ENCODE measurements at regions not wholly inside any gene's neighbourhood (a gene's known extent, or its start where the extent isn't known, plus 50 kb on each side); places are given as distances from the start of the nearest gene placed in this dataset.

DNA sequence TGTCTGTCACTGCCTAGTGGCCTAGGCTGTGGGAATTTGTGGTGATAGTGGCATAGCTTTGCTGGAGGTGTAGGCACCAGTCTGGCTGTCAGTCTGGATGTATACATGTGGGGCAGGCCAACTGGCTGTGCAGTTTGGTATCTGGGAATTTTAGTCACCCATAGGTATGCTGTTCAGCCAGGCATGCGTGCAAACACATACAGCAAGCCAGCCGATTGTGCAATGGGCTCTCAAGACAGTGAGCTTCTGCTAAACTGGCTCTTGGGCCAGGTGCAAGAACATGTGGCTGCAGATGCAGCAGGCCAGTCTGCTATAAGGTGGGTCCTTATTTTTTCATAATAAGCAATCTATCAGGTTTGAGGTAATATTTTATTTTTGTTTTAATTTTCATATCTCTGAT lies 87.1 kb upstream of the PLSCR5 start:
- Histone ChIP-seq H3F3A (ENCODE audit: insufficient read depth) (no peaks in the 10 kb centered on the region), H4K20me1 (ENCODE audit: insufficient read depth) (no peaks in the 10 kb centered on the region), H3K4me1 (ENCODE audit: insufficient read depth) (no peaks in the 10 kb centered on the region), H3K4me2 (ENCODE audit: unreplicated experiment) (no peak overlapping the region), H3K9me3 (ENCODE audit: low read depth) (no peaks in the 10 kb centered on the region), H3K9me2 (ENCODE audit: insufficient read depth) (no peaks in the 10 kb centered on the region), H3K27me3 (replicated peaks; ENCODE audit: insufficient read depth) (no peaks in the 10 kb centered on the region), H3K27ac (no peak overlapping the region), H3K79me2 (ENCODE audit: insufficient read depth) (no peaks in the 10 kb centered on the region), H3K4me3 (no peak overlapping the region), H3K36me3 (ENCODE audit: low read depth) (no peaks in the 10 kb centered on the region), H3K9ac (no peak overlapping the region), H2AFZ (no peak overlapping the region)
- DNase-seq, result no peak
- WGBS, 2 experiments (ENCODE audit: low coverage in 1 of 2, low lambda C conversion rate in 2 of 2, missing lambda C conversion rate in 2 of 2), result 75 to 82% methylated on average over 2 of the region's 2 CpGs
- in situ Hi-C loops (cut with MboI), result no loop called here
- TF ChIP-seq EZH2phosphoT487 (IDR thresholded peaks at IDR 0.05; ENCODE audit: insufficient read depth, low read depth), result no peak
- no peak for TF ChIP-seq EZH2 (IDR thresholded peaks at IDR 0.05; ENCODE audit: insufficient read depth, poor library complexity, severe bottlenecking)

DNA sequence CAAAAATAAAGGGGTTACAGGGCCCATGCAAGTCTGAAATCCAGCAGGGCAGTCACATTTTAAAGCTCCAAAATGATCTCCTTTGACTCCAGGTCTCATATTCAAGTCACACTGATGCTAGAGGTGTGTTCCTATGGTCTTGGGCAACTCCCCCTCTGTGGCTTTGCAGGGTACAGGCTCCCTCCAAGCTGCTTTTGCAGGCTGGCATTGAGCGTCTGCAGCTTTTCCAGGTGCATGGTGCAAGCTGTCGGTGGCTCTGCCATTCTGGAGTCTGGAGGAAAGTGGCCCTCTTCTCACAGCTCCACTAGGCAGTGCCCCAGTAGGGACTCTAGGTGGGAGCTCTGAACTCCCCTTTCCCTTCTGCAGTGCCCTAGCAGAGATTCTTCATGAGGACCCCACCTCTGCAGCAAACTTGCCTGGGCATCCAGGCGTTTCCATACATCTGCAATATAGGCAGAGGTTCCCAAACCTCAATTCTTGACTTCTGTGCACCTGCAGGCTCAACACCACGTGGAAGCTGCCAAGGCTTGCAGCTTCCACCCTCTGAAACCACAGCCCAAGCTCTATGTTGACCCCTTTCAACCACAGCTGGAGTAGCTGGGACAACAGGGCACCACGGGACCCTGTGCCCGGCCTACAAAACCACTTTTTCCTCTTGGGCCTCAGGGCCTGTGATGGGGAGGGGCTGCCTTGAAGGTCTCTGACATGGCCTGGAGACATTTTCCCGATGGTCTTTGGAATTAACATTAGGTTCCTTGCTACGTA lies 80.1 kb upstream of the PLSCR5 start:
- no peak overlapping the region for H2AFZ ChIP-seq
- no peaks in the 10 kb centered on the region for H3F3A ChIP-seq (ENCODE audit: insufficient read depth)
- WGBS, 2 experiments (ENCODE audit: low coverage in 1 of 2, low lambda C conversion rate in 2 of 2, missing lambda C conversion rate in 2 of 2), result 62 to 64% methylated on average over 8 of the region's 8 CpGs
- no peaks in the 10 kb centered on the region for H4K20me1 ChIP-seq (ENCODE audit: insufficient read depth)
- in situ Hi-C loops (cut with MboI), result no loop called here
- no peak overlapping the region for H3K9ac ChIP-seq
- H3K4me3 ChIP-seq, result no peak overlapping the region
- H3K4me2 ChIP-seq (ENCODE audit: unreplicated experiment), result no peak overlapping the region
- 0 out of 2 replicates have a peak, but pooled peaks cover 4% of the 10 kb centered on the region for H3K4me1 ChIP-seq (ENCODE audit: insufficient read depth)
- H3K9me2 ChIP-seq (ENCODE audit: insufficient read depth), result no peaks in the 10 kb centered on the region
- H3K27ac ChIP-seq, result no peak overlapping the region
- no peaks in the 10 kb centered on the region for H3K36me3 ChIP-seq (ENCODE audit: low read depth)
- no peaks in the 10 kb centered on the region for H3K27me3 ChIP-seq (replicated peaks; ENCODE audit: insufficient read depth)
- H3K9me3 ChIP-seq (ENCODE audit: low read depth), result no peaks in the 10 kb centered on the region
- TF ChIP-seq EZH2phosphoT487 (IDR thresholded peaks at IDR 0.05; ENCODE audit: insufficient read depth, low read depth) (no peak), EZH2 (IDR thresholded peaks at IDR 0.05; ENCODE audit: insufficient read depth, poor library complexity, severe bottlenecking) (no peak)
- no peak for DNase-seq
- no peaks in the 10 kb centered on the region for H3K79me2 ChIP-seq (ENCODE audit: insufficient read depth)

DNA sequence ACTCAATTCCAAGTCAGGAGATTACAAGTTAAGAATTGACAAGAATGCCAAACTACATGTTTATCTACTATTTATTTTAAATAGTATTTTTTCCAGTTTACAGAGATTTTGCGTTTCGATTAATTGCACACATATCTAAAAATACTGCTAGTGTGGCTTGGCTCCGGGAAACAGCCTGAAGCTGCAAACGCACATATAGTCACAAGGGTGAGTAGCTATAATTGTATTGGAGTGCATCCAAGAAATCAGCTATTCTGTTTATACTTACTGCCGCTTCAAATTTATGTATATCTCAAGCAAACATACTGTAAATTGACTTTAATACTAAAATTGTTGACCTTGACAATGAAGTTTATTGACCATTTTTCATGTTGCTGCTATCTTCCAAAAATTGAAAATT lies 77.0 kb upstream of the PLSCR5 start:
- 7 to 9% methylated on average over 5 of the region's 5 CpGs for WGBS, 2 experiments (ENCODE audit: low coverage in 1 of 2, low lambda C conversion rate in 2 of 2, missing lambda C conversion rate in 2 of 2)
- H3K9me2 ChIP-seq (ENCODE audit: insufficient read depth), result no peaks in the 10 kb centered on the region
- no peak overlapping the region for H3K27ac ChIP-seq
- H2AFZ ChIP-seq, result no peak overlapping the region; the same call in 1 of the 2 replicates
- H3K36me3 ChIP-seq (ENCODE audit: low read depth), result no peaks in the 10 kb centered on the region
- no peaks in the 10 kb centered on the region for H3K27me3 ChIP-seq (replicated peaks; ENCODE audit: insufficient read depth)
- H3K4me1 ChIP-seq (ENCODE audit: insufficient read depth), result 0 out of 2 replicates have a peak, but pooled peaks cover 4% of the 10 kb centered on the region
- H4K20me1 ChIP-seq (ENCODE audit: insufficient read depth), result no peaks in the 10 kb centered on the region
- no peaks in the 10 kb centered on the region for H3F3A ChIP-seq (ENCODE audit: insufficient read depth)
- TF ChIP-seq EZH2 (IDR thresholded peaks at IDR 0.05; ENCODE audit: insufficient read depth, poor library complexity, severe bottlenecking) (no peak), EZH2phosphoT487 (IDR thresholded peaks at IDR 0.05; ENCODE audit: insufficient read depth, low read depth) (no peak)
- in situ Hi-C loops (cut with MboI), result no loop called here
- no peaks in the 10 kb centered on the region for H3K79me2 ChIP-seq (ENCODE audit: insufficient read depth)
- H3K4me2 ChIP-seq (ENCODE audit: unreplicated experiment), result no peak overlapping the region
- no peaks in the 10 kb centered on the region for H3K9me3 ChIP-seq (ENCODE audit: low read depth)
- DNase-seq, result peak; percentile 46
- no peak overlapping the region for H3K9ac ChIP-seq
- H3K4me3 ChIP-seq, result no peak overlapping the region

DNA sequence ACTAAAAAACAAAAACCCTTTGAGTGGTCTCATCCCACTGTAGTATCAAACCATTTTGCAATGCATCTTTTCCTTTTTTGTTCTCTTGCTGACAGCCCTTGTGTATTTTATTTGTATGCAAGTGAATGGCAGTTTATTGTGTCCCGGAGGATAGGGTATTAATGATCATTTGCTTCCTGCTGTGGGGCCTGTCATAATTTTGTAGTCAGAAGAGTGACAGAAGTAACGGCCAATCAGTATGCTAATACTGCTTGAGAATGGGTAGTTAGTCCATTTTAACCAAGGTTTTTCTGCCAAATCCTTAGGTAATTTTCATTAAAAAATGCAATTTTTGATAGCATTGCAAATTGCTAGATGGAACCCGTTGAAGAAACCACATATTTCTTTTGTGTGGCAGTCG lies 75.5 kb upstream of the PLSCR5 start:
- Histone ChIP-seq H3K27me3 (replicated peaks; ENCODE audit: insufficient read depth) (no peaks in the 10 kb centered on the region), H3K9me3 (ENCODE audit: low read depth) (no peaks in the 10 kb centered on the region), H3K79me2 (ENCODE audit: insufficient read depth) (no peaks in the 10 kb centered on the region), H3K27ac (no peak overlapping the region), H3K9me2 (ENCODE audit: insufficient read depth) (no peaks in the 10 kb centered on the region), H3K4me2 (ENCODE audit: unreplicated experiment) (no peak overlapping the region), H3K4me1 (ENCODE audit: insufficient read depth) (0 out of 2 replicates have a peak, but pooled peaks cover 4% of the 10 kb centered on the region), H4K20me1 (ENCODE audit: insufficient read depth) (no peaks in the 10 kb centered on the region), H3K4me3 (no peak overlapping the region), H3K36me3 (ENCODE audit: low read depth) (no peaks in the 10 kb centered on the region), H3K9ac (no peak overlapping the region), H2AFZ (no peak overlapping the region), H3F3A (ENCODE audit: insufficient read depth) (no peaks in the 10 kb centered on the region)
- DNase-seq, result no peak
- 49 to 57% methylated on average over 4 of the region's 4 CpGs for WGBS, 2 experiments (ENCODE audit: low coverage in 1 of 2, low lambda C conversion rate in 2 of 2, missing lambda C conversion rate in 2 of 2)
- no peak for TF ChIP-seq EZH2phosphoT487 (IDR thresholded peaks at IDR 0.05; ENCODE audit: insufficient read depth, low read depth)
- no peak for TF ChIP-seq EZH2 (IDR thresholded peaks at IDR 0.05; ENCODE audit: insufficient read depth, poor library complexity, severe bottlenecking)
- in situ Hi-C loops (cut with MboI), result no loop called here
